ENCODE measurements at regions not wholly inside any gene's neighbourhood (a gene's known extent, or its start where the extent isn't known, plus 50 kb on each side); places are given as distances from the start of the nearest gene placed in this dataset.

- H3K27me3 ChIP-seq (replicated peaks in 1 of 4; ENCODE audit: control extremely low read depth in 1 of 4, control insufficient read depth in 3 of 4, insufficient read depth in 4 of 4, low read length in 3 of 4), result no peaks in the 10 kb centered on the region
- H3K9me3 Mint-ChIP-seq (ENCODE audit: insufficient read depth), result peaks cover 9% of the 10 kb centered on the region
- ATAC-seq (ENCODE audit: low read depth) (no peak), DNase-seq (no peak)
- H3K4me3 ChIP-seq (ENCODE audit: control extremely low read depth in 1 of 5, extremely low read depth in 1 of 5, insufficient read depth in 1 of 5, low read depth in 2 of 5, low read length in 4 of 5), result no peak overlapping the region
- H3K27ac Mint-ChIP-seq, result no peak overlapping the region
- H3K27ac ChIP-seq (ENCODE audit: low read length in 2 of 2), result no peak overlapping the region
- CTCF ChIA-PET, result no interaction called here
- H3K27me3 Mint-ChIP-seq, result no peaks in the 10 kb centered on the region
- intact Hi-C loops (cut with micrococcal nuclease), result no loop called here
- H3K4me2 ChIP-seq (replicated peaks; ENCODE audit: low read depth, low read length, poor library complexity, severe bottlenecking), result no peak overlapping the region
- peaks cover 12% of the 10 kb centered on the region for H3K4me1 Mint-ChIP-seq
- no peak overlapping the region for H3K4me3 Mint-ChIP-seq
- H3K79me2 ChIP-seq (ENCODE audit: control insufficient read depth, insufficient read depth, low read length), result no peaks in the 10 kb centered on the region
- H2AFZ ChIP-seq (ENCODE audit: insufficient read depth, low read depth, low read length, poor library complexity, severe bottlenecking), result no peak overlapping the region
- H3K4me1 ChIP-seq (ENCODE audit: control insufficient read depth in 2 of 2, insufficient read depth in 2 of 2, low read length in 2 of 2), result peaks cover 5 to 6% of the 10 kb centered on the region in 2 donors
- peaks cover 0 to 3% (median 0%) of the 10 kb centered on the region in 3 donors for H3K9me3 ChIP-seq (ENCODE audit: control extremely low read depth in 1 of 3, control insufficient read depth in 2 of 3, insufficient read depth in 1 of 3, low read length in 2 of 3)
- no peaks in the 10 kb centered on the region for H3K36me3 ChIP-seq (replicated peaks in 1 of 2; ENCODE audit: control extremely low read depth in 1 of 2, control insufficient read depth in 1 of 2, extremely low read depth in 1 of 2, insufficient read depth in 2 of 2, low read length in 1 of 2)
- WGBS (ENCODE audit: insufficient coverage), result 86% methylated on average over 1 of the region's 7 CpGs
- no peak overlapping the region for H3K9ac ChIP-seq (ENCODE audit: low read length)
- no peaks in the 10 kb centered on the region for H4K20me1 ChIP-seq (ENCODE audit: control insufficient read depth, insufficient read depth, low read length, poor library complexity, severe bottlenecking)
- TF ChIP-seq CTCF (IDR thresholded peaks at IDR 0.05) (no peak), EZH2 (IDR thresholded peaks at IDR 0.05; ENCODE audit: borderline replicate concordance, insufficient read depth, low read depth, low read length, poor library complexity, severe bottlenecking) (no peak)
- POLR2A ChIA-PET, result interaction anchor here (0.6 kb wide), 1 partner anchor 127 kb away, joined by 4 read pairs; no protein-coding TSS in a partner anchor
These were observed 218.5 kb upstream of the KLF6 start for GRCh38 chr10:4003348-4003973.

- H3K4me3 Mint-ChIP-seq, result no peak overlapping the region
- peaks cover 5 to 6% of the 10 kb centered on the region in 2 donors for H3K4me1 ChIP-seq (ENCODE audit: control insufficient read depth in 2 of 2, insufficient read depth in 2 of 2, low read length in 2 of 2)
- H3K36me3 ChIP-seq (replicated peaks in 1 of 2; ENCODE audit: control extremely low read depth in 1 of 2, control insufficient read depth in 1 of 2, extremely low read depth in 1 of 2, insufficient read depth in 2 of 2, low read length in 1 of 2), result no peaks in the 10 kb centered on the region
- no peak overlapping the region for H3K27ac Mint-ChIP-seq
- ATAC-seq (ENCODE audit: low read depth), result no peak
- H3K79me2 ChIP-seq (ENCODE audit: control insufficient read depth, insufficient read depth, low read length), result no peaks in the 10 kb centered on the region
- H4K20me1 ChIP-seq (ENCODE audit: control insufficient read depth, insufficient read depth, low read length, poor library complexity, severe bottlenecking), result no peaks in the 10 kb centered on the region
- peaks cover 11% of the 10 kb centered on the region for H3K4me1 Mint-ChIP-seq
- DNase-seq, result no peak
- TF ChIP-seq EZH2 (IDR thresholded peaks at IDR 0.05; ENCODE audit: borderline replicate concordance, insufficient read depth, low read depth, low read length, poor library complexity, severe bottlenecking) (no peak), CTCF (IDR thresholded peaks at IDR 0.05) (no peak)
- H3K4me2 ChIP-seq (replicated peaks; ENCODE audit: low read depth, low read length, poor library complexity, severe bottlenecking), result no peak overlapping the region
- H3K27ac ChIP-seq (ENCODE audit: low read length in 2 of 2), result no peak overlapping the region
- H3K27me3 Mint-ChIP-seq, result no peaks in the 10 kb centered on the region
- H3K9me3 ChIP-seq (ENCODE audit: control extremely low read depth in 1 of 3, control insufficient read depth in 2 of 3, insufficient read depth in 1 of 3, low read length in 2 of 3), result peaks cover 0 to 3% (median 0%) of the 10 kb centered on the region in 3 donors
- H2AFZ ChIP-seq (ENCODE audit: insufficient read depth, low read depth, low read length, poor library complexity, severe bottlenecking), result no peak overlapping the region
- no peak overlapping the region for H3K4me3 ChIP-seq (ENCODE audit: control extremely low read depth in 1 of 5, extremely low read depth in 1 of 5, insufficient read depth in 1 of 5, low read depth in 2 of 5, low read length in 4 of 5)
- no peaks in the 10 kb centered on the region for H3K27me3 ChIP-seq (replicated peaks in 1 of 4; ENCODE audit: control extremely low read depth in 1 of 4, control insufficient read depth in 3 of 4, insufficient read depth in 4 of 4, low read length in 3 of 4)
- WGBS (ENCODE audit: insufficient coverage), result no CpG with 5 or more reads among the region's 2 CpGs
- ChIA-PET CTCF (no interaction called here), POLR2A (no interaction called here)
- intact Hi-C loops (cut with micrococcal nuclease), result no loop called here
- H3K9ac ChIP-seq (ENCODE audit: low read length), result no peak overlapping the region
- H3K9me3 Mint-ChIP-seq (ENCODE audit: insufficient read depth), result peaks cover 6% of the 10 kb centered on the region
These were observed 216.8 kb upstream of the KLF6 start for GRCh38 chr10:4001811-4002210.

Measured in B cell (primary cell).